Adrenal gland (tissue), 9 donors: ENCODE measurements at regions not wholly inside any gene's neighbourhood (a gene's known extent, or its start where the extent isn't known, plus 50 kb on each side); places are given as distances from the start of the nearest gene placed in this dataset.

Experiments used
- DNase-seq, 7 donors: peaks; one replicate each; pipeline ENCODE4 v3.0.0-alpha.2; 2019 to 2020
- H3K27ac ChIP-seq, 5 donors: fragments of 200-600 bp; sonication (generic) in 4 of 5; 1 replicate in 3 of 5; 2 replicates in 2 of 5; pipeline versions ENCODE4 v1.5.1 to v1.8.0; 2016 to 2020; ENCODE audit warnings: mild to moderate bottlenecking in 1 of 5
- H3K27me3 ChIP-seq: fragments of 200-600 bp; 2 replicates; pipeline ENCODE4 v1.8.0; 2021
- H3K36me3 ChIP-seq, 2 donors: fragments of 200-600 bp; replicated peaks in 1 of 2; 1 replicate in 1 of 2; 2 replicates in 1 of 2; pipeline versions ENCODE4 v1.5.1 to v1.8.0; 2018 to 2022
- H3K4me1 ChIP-seq, 2 donors: fragments of 200-600 bp; replicated peaks in 1 of 2; 1 replicate in 1 of 2; 2 replicates in 1 of 2; pipeline versions ENCODE4 v1.5.1 to v1.8.0; 2018 to 2021
- H3K4me3 ChIP-seq, 4 donors: fragments of 200-600 bp; sonication (generic) in 3 of 4; one replicate each; pipeline ENCODE4 v1.5.1; 2016 to 2018
- H3K9me3 ChIP-seq, 3 donors: fragments of 200-600 bp; sonication (generic) in 1 of 3; replicated peaks in 1 of 3; 1 replicate in 2 of 3; 2 replicates in 1 of 3; pipeline versions ENCODE4 v1.5.1 to v1.8.0; 2016 to 2021
- POLR2A ChIP-seq, 2 donors: fragments of 450-650 bp; IDR thresholded peaks; one replicate each; pipeline ENCODE4 v1.6.1; 2017; ENCODE audit warnings: antibody characterized with exemption in 2 of 2, mild to moderate bottlenecking in 2 of 2, moderate library complexity in 1 of 2
- WGBS, 4 donors: extraction: QIAGEN DNeasy Blood & Tissue Kit in 2 of 4; methylation state at CpG; one replicate each; pipeline versions ENCODE4 v1.1.5 to v1.1.7; 2013 to 2017; 5-methylcytosine and 5-hydroxymethylcytosine counted together
- intact Hi-C, 2 donors: fragments of 100-400 bp; cut with DNase I; formaldehyde crosslinking; loops; one replicate each; pipeline versions ENCODE4 v1.14.1 to v1.15.0; 2022 to 2023
- TF ChIP-seq, protein P1 (sequence below), 6 experiments: fragments of 450-650 bp in 4 of 6; fragments of 200-600 bp in 2 of 6; sonication (generic) in 1 of 6; IDR thresholded peaks; 1 replicate in 5 of 6; 2 replicates in 1 of 6; pipeline versions ENCODE4 v1.5.1 to v1.8.0; 2016 to 2021; ENCODE audit warnings: antibody characterized with exemption in 6 of 6, mild to moderate bottlenecking in 2 of 6, moderate library complexity in 1 of 6
- donor health status: healthy with polysubstance abuse.
- donor health status: Bipolar disorder and iron deficiency.
- donor health status: DM: yes; HTN: yes; CAD: no.
- donor health status: DM: no; HTN: no; CAD: no.
- donor health status: DM: no; HTN: no; CAD: no.

DNA sequence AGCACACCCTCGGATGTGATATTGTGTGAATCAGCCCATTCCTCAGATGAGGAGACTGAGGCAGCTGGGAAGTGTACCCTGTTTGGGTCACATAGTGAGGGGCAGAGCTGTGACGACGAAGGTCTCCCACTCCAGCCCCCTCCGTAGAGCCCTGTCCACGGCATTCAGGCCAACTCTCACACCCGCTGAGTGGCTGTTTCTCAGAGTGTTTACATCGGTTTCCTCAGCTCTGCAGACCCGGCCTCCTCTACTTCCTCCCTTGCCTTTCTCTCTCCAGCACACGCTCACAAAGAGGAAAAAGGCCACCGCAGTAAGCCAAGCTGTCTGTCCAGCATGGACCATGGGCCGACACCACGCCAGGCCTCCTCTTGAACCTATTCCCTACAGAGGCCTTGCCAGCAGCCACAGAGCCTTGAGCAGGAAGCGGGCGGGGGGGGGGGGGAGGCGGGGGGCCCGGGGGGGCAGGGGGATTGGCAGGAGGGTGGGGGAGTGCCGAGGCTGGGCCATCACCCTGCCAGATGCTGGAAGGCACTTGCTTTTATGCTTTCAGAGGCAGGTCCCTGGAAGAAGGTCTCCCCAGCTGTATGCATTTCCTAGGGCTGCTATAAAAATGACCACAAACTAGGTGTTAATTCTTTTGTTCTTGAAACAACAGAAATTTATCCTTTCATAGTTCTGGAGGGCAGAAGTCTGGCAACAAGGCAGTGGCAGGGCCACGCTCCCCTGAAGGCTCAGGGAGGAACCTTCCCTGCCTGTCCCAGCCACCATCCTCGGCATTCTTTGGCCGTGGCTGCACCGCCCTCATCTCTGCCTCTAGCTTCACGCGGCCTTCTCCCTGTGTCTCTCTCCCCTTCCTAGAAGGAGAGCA, 178.4 kb downstream of the PSMG1 start:
- Histone ChIP-seq H3K36me3 (no peaks in the 10 kb centered on the region), H3K27me3 (no peaks in the 10 kb centered on the region), H3K4me3 (no peak overlapping the region), H3K4me1 (peaks cover 13 to 39% of the 10 kb centered on the region in 2 donors), H3K27ac (peak overlapping the region in 4 of 5 donors; percentile 7 to 90 (median 66)), H3K9me3 (no peaks in the 10 kb centered on the region)
- peak in 5 of 7 donors; percentile 46 to 77 (median 59) for DNase-seq
- TF ChIP-seq POLR2A (IDR thresholded peaks at IDR 0.05), result no peak
- TF ChIP-seq, protein P1, sequence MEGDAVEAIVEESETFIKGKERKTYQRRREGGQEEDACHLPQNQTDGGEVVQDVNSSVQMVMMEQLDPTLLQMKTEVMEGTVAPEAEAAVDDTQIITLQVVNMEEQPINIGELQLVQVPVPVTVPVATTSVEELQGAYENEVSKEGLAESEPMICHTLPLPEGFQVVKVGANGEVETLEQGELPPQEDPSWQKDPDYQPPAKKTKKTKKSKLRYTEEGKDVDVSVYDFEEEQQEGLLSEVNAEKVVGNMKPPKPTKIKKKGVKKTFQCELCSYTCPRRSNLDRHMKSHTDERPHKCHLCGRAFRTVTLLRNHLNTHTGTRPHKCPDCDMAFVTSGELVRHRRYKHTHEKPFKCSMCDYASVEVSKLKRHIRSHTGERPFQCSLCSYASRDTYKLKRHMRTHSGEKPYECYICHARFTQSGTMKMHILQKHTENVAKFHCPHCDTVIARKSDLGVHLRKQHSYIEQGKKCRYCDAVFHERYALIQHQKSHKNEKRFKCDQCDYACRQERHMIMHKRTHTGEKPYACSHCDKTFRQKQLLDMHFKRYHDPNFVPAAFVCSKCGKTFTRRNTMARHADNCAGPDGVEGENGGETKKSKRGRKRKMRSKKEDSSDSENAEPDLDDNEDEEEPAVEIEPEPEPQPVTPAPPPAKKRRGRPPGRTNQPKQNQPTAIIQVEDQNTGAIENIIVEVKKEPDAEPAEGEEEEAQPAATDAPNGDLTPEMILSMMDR (IDR thresholded peaks at IDR 0.05), result no peak
- WGBS, 4 donors, result 31 to 41% (median 37%) methylated on average over 15 to 23 of the region's 23 CpGs
- intact Hi-C loops, result loop anchor here in 1 of 2 donors (10.0 kb wide), 1 partner anchor 200 kb away; the partner anchor contains the start of gene ETS2

GRCh38 chr21:39003982-39004633, 179.1 kb downstream of the PSMG1 start:
- Histone ChIP-seq H3K4me1 (peaks cover 13 to 45% of the 10 kb centered on the region in 2 donors), H3K4me3 (no peak overlapping the region), H3K27ac (peak overlapping the region in 4 of 5 donors; percentile 7 to 90 (median 63)), H3K36me3 (no peaks in the 10 kb centered on the region), H3K27me3 (no peaks in the 10 kb centered on the region), H3K9me3 (no peaks in the 10 kb centered on the region)
- DNase-seq, result peak in 2 of 7 donors; percentile 17 to 66
- TF ChIP-seq POLR2A (IDR thresholded peaks at IDR 0.05), result no peak
- TF ChIP-seq, protein P1 (IDR thresholded peaks at IDR 0.05), result no peak
- intact Hi-C loops, result loop anchor here in 1 of 2 donors (10.0 kb wide), 1 partner anchor 199 kb away; the partner anchor contains the start of gene ETS2
- 40 to 48% (median 44%) methylated on average over 9 of the region's 9 CpGs for WGBS, 4 donors

GRCh38 chr21:39001341-39001740, 181.9 kb downstream of the PSMG1 start:
- Histone ChIP-seq H3K27ac (no peak overlapping the region), H3K27me3 (no peaks in the 10 kb centered on the region), H3K4me1 (peaks cover 13 to 44% of the 10 kb centered on the region in 2 donors), H3K9me3 (no peaks in the 10 kb centered on the region), H3K36me3 (no peaks in the 10 kb centered on the region), H3K4me3 (no peak overlapping the region)
- DNase-seq, result no peak
- TF ChIP-seq, protein P1 (IDR thresholded peaks at IDR 0.05), result no peak
- TF ChIP-seq POLR2A (IDR thresholded peaks at IDR 0.05), result no peak
- 78 to 84% (median 81%) methylated on average over 5 of the region's 5 CpGs for WGBS, 4 donors
- intact Hi-C loops, result loop anchor here in 1 of 2 donors (10.0 kb wide), 1 partner anchor 197 kb away; the partner anchor contains the start of gene ETS2

- WGBS, 4 donors, result 54 to 68% (median 64%) methylated on average over 3 of the region's 3 CpGs
- H3K4me3 ChIP-seq, result no peak overlapping the region
- peak overlapping the region in 2 of 5 donors; percentile 30 to 59 for H3K27ac ChIP-seq
- TF ChIP-seq POLR2A (IDR thresholded peaks at IDR 0.05), result no peak
- TF ChIP-seq, protein P1 (IDR thresholded peaks at IDR 0.05), result no peak
- no peaks in the 10 kb centered on the region for H3K27me3 ChIP-seq
- DNase-seq, result peak in 5 of 7 donors; percentile 48 to 83 (median 63)
- H3K9me3 ChIP-seq, result no peaks in the 10 kb centered on the region
- H3K36me3 ChIP-seq, result no peaks in the 10 kb centered on the region
- peaks cover 8 to 37% of the 10 kb centered on the region in 2 donors for H3K4me1 ChIP-seq
- intact Hi-C loops, result loop anchor here in 1 of 2 donors (10.0 kb wide), 1 partner anchor 196 kb away; the partner anchor contains the start of gene ETS2
These were observed 182.8 kb downstream of the PSMG1 start for GRCh38 chr21:39000496-39000895.
